Pancreas (tissue), 10 donors: ENCODE measurements at regions not wholly inside any gene's neighbourhood (a gene's known extent, or its start where the extent isn't known, plus 50 kb on each side); places are given as distances from the start of the nearest gene placed in this dataset.
"Not testable (repeated sequence)": the region's sequence is repeated elsewhere in the genome, so short reads cannot be mapped to it uniquely, and the experiment has no call there.

Experiments used
- ATAC-seq, 4 donors: fragments of 200-7000 bp; cut with Tn5 transposase; one replicate each; pipeline versions ENCODE4 v1.8.0 to v1.9.1; 2020; ENCODE audit warnings: mild to moderate bottlenecking in 4 of 4, moderate library complexity in 4 of 4
- DNase-seq, 6 donors: peaks; one replicate each; pipeline ENCODE4 v3.0.0-alpha.2; 2020
- FAIRE-seq: peaks from 2 replicates; lab custom pipeline; 2012; peaks lifted over from hg19 to GRCh38; lab: Jason Lieb, UNC
- H3K27ac ChIP-seq, 4 donors: fragments of 200-600 bp; sonication (generic); 1 replicate in 3 of 4; 2 replicates in 1 of 4; pipeline versions ENCODE4 v1.5.0 to v1.8.0; 2020
- H3K27me3 ChIP-seq, 4 donors: fragments of 200-600 bp; one replicate each; pipeline ENCODE4 v1.8.0; 2021
- H3K36me3 ChIP-seq, 3 donors: fragments of 200-600 bp; sonication (generic) in 1 of 3; one replicate each; pipeline versions ENCODE4 v1.5.0 to v1.8.0; 2020 to 2021
- H3K4me1 ChIP-seq, 3 donors: fragments of 200-600 bp; one replicate each; pipeline ENCODE4 v1.8.0; 2021
- H3K4me3 ChIP-seq, 4 donors: fragments of 200-600 bp; sonication (generic) in 2 of 4; one replicate each; pipeline versions ENCODE4 v1.5.0 to v1.8.0; 2020 to 2021
- H3K9me3 ChIP-seq, 4 donors: fragments of 200-600 bp; one replicate each; pipeline ENCODE4 v1.8.0; 2021
- CTCF ChIP-seq, 4 donors: fragments of 200-600 bp; sonication (generic) in 3 of 4; IDR thresholded peaks; one replicate each; pipeline versions ENCODE4 v1.5.0 to v1.8.0; 2021; ENCODE audit warnings: antibody characterized with exemption in 4 of 4
- WGBS, 2 donors: extraction: QIAGEN DNeasy Blood & Tissue Kit; methylation state at CpG; one replicate each; pipeline ENCODE4 v1.1.7; 2013; 5-methylcytosine and 5-hydroxymethylcytosine counted together
- intact Hi-C, 3 donors: fragments of 100-400 bp; cut with DNase I; formaldehyde crosslinking; loops; one replicate each; pipeline versions ENCODE4 v1.11.1 to v1.14.2; 2022
- donor health status: healthy with polysubstance abuse.
- donor health status: DM: no; HTN: no; CAD: no; lungs with moderate emphysema.
- donor health status: DM: no; HTN: no; CAD: no.
- donor health status: control.
- donor health status: control.
- donor health status: Bipolar disorder and iron deficiency.
- donor health status: DM: yes; HTN: yes; CAD: no.
- donor health status: DM: no; HTN: no; CAD: no.
- donor health status: DM: no; HTN: no; CAD: no.
- donor health status: DM: yes; HTN: yes; CAD: no.

- ATAC-seq (no peak), DNase-seq (no peak), FAIRE-seq (no peak)
- Histone ChIP-seq H3K9me3 (no peaks in the 10 kb centered on the region), H3K27me3 (no peaks in the 10 kb centered on the region), H3K4me1 (no peaks in the 10 kb centered on the region), H3K27ac (no peak overlapping the region), H3K4me3 (no peak overlapping the region), H3K36me3 (no peaks in the 10 kb centered on the region)
- intact Hi-C loops, result no loop called here
- WGBS, 2 donors, result 86 to 87% methylated on average over 1 of the region's 1 CpG
- no peak for TF ChIP-seq CTCF (IDR thresholded peaks at IDR 0.05)
Observed at GRCh38 chr15:62512904-62513303, 347.8 kb upstream of the C2CD4B start.

GRCh38 chr15:62513893-62514292, 348.8 kb upstream of the C2CD4B start:
- DNase-seq (no peak), FAIRE-seq (no peak), ATAC-seq (no peak)
- no peak overlapping the region for H3K27ac ChIP-seq
- 72 to 80% methylated on average over 4 of the region's 4 CpGs for WGBS, 2 donors
- TF ChIP-seq CTCF (IDR thresholded peaks at IDR 0.05), result no peak
- no peaks in the 10 kb centered on the region for H3K9me3 ChIP-seq
- no peaks in the 10 kb centered on the region for H3K36me3 ChIP-seq
- H3K27me3 ChIP-seq, result no peaks in the 10 kb centered on the region
- H3K4me1 ChIP-seq, result no peaks in the 10 kb centered on the region
- H3K4me3 ChIP-seq, result no peak overlapping the region
- intact Hi-C loops, result no loop called here

- intact Hi-C loops, result no loop called here
- H3K27ac ChIP-seq, result no peak overlapping the region
- no peak for FAIRE-seq
- TF ChIP-seq CTCF (IDR thresholded peaks at IDR 0.05), result no peak
- no peaks in the 10 kb centered on the region for H3K9me3 ChIP-seq
- no peaks in the 10 kb centered on the region for H3K36me3 ChIP-seq
- WGBS, 2 donors, result 86 to 90% methylated on average over 7 of the region's 7 CpGs
- H3K4me3 ChIP-seq, result no peak overlapping the region
- DNase-seq, result no peak
- H3K4me1 ChIP-seq, result no peaks in the 10 kb centered on the region
- ATAC-seq, result no peak
- no peaks in the 10 kb centered on the region for H3K27me3 ChIP-seq
Observed at GRCh38 chr15:62515696-62516395, 350.8 kb upstream of the C2CD4B start.

GRCh38 chr15:62517541-62517940, 352.5 kb upstream of the C2CD4B start:
- whole genome bisulfite sequencing, 2 donors, result 45 to 92% methylated on average over 1 of the region's 1 CpG
- Histone ChIP-seq H3K36me3 (no peaks in the 10 kb centered on the region), H3K4me1 (no peaks in the 10 kb centered on the region), H3K9me3 (no peaks in the 10 kb centered on the region), H3K4me3 (no peak overlapping the region), H3K27ac (no peak overlapping the region), H3K27me3 (no peaks in the 10 kb centered on the region)
- DNase-seq (no peak), FAIRE-seq (no peak), ATAC-seq (no peak)
- intact Hi-C loops, result no loop called here
- no peak for TF ChIP-seq CTCF (IDR thresholded peaks at IDR 0.05)

GRCh38 chr15:62518666-62519065, 353.6 kb upstream of the C2CD4B start:
- FAIRE-seq, H3K27me3 ChIP-seq, intact Hi-C loops, H3K9me3 ChIP-seq, H3K36me3 ChIP-seq, H3K4me3 ChIP-seq, H3K4me1 ChIP-seq, ATAC-seq, DNase-seq, H3K27ac ChIP-seq: not testable (repeated sequence)
- 96 to 97% methylated on average over 6 of the region's 6 CpGs for WGBS, 2 donors
